ENCODE measurements at regions not wholly inside any gene's neighbourhood (a gene's known extent, or its start where the extent isn't known, plus 50 kb on each side); places are given as distances from the start of the nearest gene placed in this dataset.

- no peak overlapping the region for H3K9ac ChIP-seq (ENCODE audit: insufficient read depth, low read length, poor library complexity, severe bottlenecking)
- no peak overlapping the region for H3K27ac ChIP-seq (ENCODE audit: low read depth in 1 of 2, low read length in 2 of 2)
- no peaks in the 10 kb centered on the region for H4K20me1 ChIP-seq (ENCODE audit: insufficient read depth, low read length)
- no peak overlapping the region for H3K4me2 ChIP-seq (replicated peaks; ENCODE audit: extremely low read depth, low read length, poor library complexity, severe bottlenecking)
- peaks cover 25 to 29% of the 10 kb centered on the region in 2 donors for H3K9me3 ChIP-seq (replicated peaks in 1 of 2; ENCODE audit: control insufficient read depth in 1 of 2, insufficient read depth in 1 of 2, low read length in 2 of 2)
- H3K27me3 ChIP-seq (ENCODE audit: control insufficient read depth in 2 of 2, insufficient read depth in 2 of 2, low read length in 2 of 2): no peaks in the 10 kb centered on the region
- H3K4me3 Mint-ChIP-seq: no peak overlapping the region
- no peak for TF ChIP-seq CTCF (IDR thresholded peaks at IDR 0.05)
- no peaks in the 10 kb centered on the region for H3K36me3 Mint-ChIP-seq
- H3K4me1 ChIP-seq (ENCODE audit: control insufficient read depth in 1 of 2, insufficient read depth in 2 of 2, low read length in 2 of 2): no peaks in the 10 kb centered on the region
- no peaks in the 10 kb centered on the region for H3K36me3 ChIP-seq (replicated peaks in 1 of 2; ENCODE audit: control insufficient read depth in 1 of 2, insufficient read depth in 2 of 2, low read length in 2 of 2)
- H3K9me3 Mint-ChIP-seq: peaks cover 7 to 34% (median 19%) of the 10 kb centered on the region in 7 donors
- no peaks in the 10 kb centered on the region for H3K4me1 Mint-ChIP-seq
- H3K27me3 Mint-ChIP-seq (ENCODE audit: low read depth in 3 of 3): peaks cover 0 to 3% (median 0%) of the 10 kb centered on the region in 3 donors
- 62% methylated on average over 5 of the region's 6 CpGs for WGBS (ENCODE audit: insufficient coverage)
- intact Hi-C loops (cut with micrococcal nuclease): no loop called here
- no peak overlapping the region for H3K27ac Mint-ChIP-seq
- H2AFZ ChIP-seq (ENCODE audit: insufficient read depth, low read depth, low read length, poor library complexity, severe bottlenecking): no peak overlapping the region
- no peak overlapping the region for H3K4me3 ChIP-seq (replicated peaks in 1 of 3; ENCODE audit: low read depth in 2 of 3, low read length in 3 of 3)
- no peak for DNase-seq
- no peaks in the 10 kb centered on the region for H3K79me2 ChIP-seq (ENCODE audit: insufficient read depth, low read length)
Measured at GRCh38 chr3:135736740-135737139, 228.8 kb upstream of the PPP2R3A start.

GRCh38 chr3:135739779-135740178 is 225.7 kb upstream of the PPP2R3A start:
- no peak overlapping the region for H3K4me3 ChIP-seq (replicated peaks in 1 of 3; ENCODE audit: low read depth in 2 of 3, low read length in 3 of 3)
- no peak overlapping the region for H3K27ac ChIP-seq (ENCODE audit: low read depth in 1 of 2, low read length in 2 of 2)
- H3K9me3 Mint-ChIP-seq: peaks cover 3 to 32% (median 19%) of the 10 kb centered on the region in 7 donors
- intact Hi-C loops (cut with micrococcal nuclease): no loop called here
- H2AFZ ChIP-seq (ENCODE audit: insufficient read depth, low read depth, low read length, poor library complexity, severe bottlenecking): no peak overlapping the region
- peaks cover 0 to 3% (median 0%) of the 10 kb centered on the region in 3 donors for H3K27me3 Mint-ChIP-seq (ENCODE audit: low read depth in 3 of 3)
- H3K4me1 ChIP-seq (ENCODE audit: control insufficient read depth in 1 of 2, insufficient read depth in 2 of 2, low read length in 2 of 2): no peaks in the 10 kb centered on the region
- peaks cover 18 to 26% of the 10 kb centered on the region in 2 donors for H3K9me3 ChIP-seq (replicated peaks in 1 of 2; ENCODE audit: control insufficient read depth in 1 of 2, insufficient read depth in 1 of 2, low read length in 2 of 2)
- DNase-seq: no peak
- H3K4me1 Mint-ChIP-seq: no peaks in the 10 kb centered on the region
- H3K79me2 ChIP-seq (ENCODE audit: insufficient read depth, low read length): no peaks in the 10 kb centered on the region
- no peak overlapping the region for H3K27ac Mint-ChIP-seq
- H4K20me1 ChIP-seq (ENCODE audit: insufficient read depth, low read length): no peaks in the 10 kb centered on the region
- H3K4me3 Mint-ChIP-seq: no peak overlapping the region
- no peaks in the 10 kb centered on the region for H3K36me3 Mint-ChIP-seq
- no peaks in the 10 kb centered on the region for H3K27me3 ChIP-seq (ENCODE audit: control insufficient read depth in 2 of 2, insufficient read depth in 2 of 2, low read length in 2 of 2)
- TF ChIP-seq CTCF (IDR thresholded peaks at IDR 0.05): no peak
- H3K36me3 ChIP-seq (replicated peaks in 1 of 2; ENCODE audit: control insufficient read depth in 1 of 2, insufficient read depth in 2 of 2, low read length in 2 of 2): no peaks in the 10 kb centered on the region
- H3K9ac ChIP-seq (ENCODE audit: insufficient read depth, low read length, poor library complexity, severe bottlenecking): no peak overlapping the region
- H3K4me2 ChIP-seq (replicated peaks; ENCODE audit: extremely low read depth, low read length, poor library complexity, severe bottlenecking): no peak overlapping the region
- WGBS (ENCODE audit: insufficient coverage): 67% methylated on average over 1 of the region's 2 CpGs
